Small intestine (tissue), 7 donors: ENCODE measurements at regions not wholly inside any gene's neighbourhood (a gene's known extent, or its start where the extent isn't known, plus 50 kb on each side); places are given as distances from the start of the nearest gene placed in this dataset.
"Not testable (repeated sequence)": the region's sequence is repeated elsewhere in the genome, so short reads cannot be mapped to it uniquely, and the experiment has no call there.

ENCODE experiments used
- DNase-seq, 2 donors: peaks; one replicate each; pipeline versions ENCODE4 v3.0.0 to v3.0.0-alpha.2; 2013
- FAIRE-seq: peaks from 2 replicates; lab custom pipeline; 2012; peaks lifted over from hg19 to GRCh38; lab: Jason Lieb, UNC
- H3K27ac ChIP-seq, 3 donors: one replicate each; pipeline ENCODE4 v1.5.1; 2013; ENCODE audit warnings: low read length in 2 of 3, mild to moderate bottlenecking in 2 of 3, control low read depth in 1 of 3, inconsistent platforms in 1 of 3, low read depth in 1 of 3, moderate library complexity in 1 of 3
- H3K27me3 ChIP-seq, 3 donors: one replicate each; pipeline ENCODE4 v1.6.1; 2013; ENCODE audit warnings: low read length in 3 of 3, inconsistent platforms in 1 of 3; ENCODE audit not compliant: control insufficient read depth in 3 of 3, insufficient read depth in 3 of 3
- H3K36me3 ChIP-seq, 3 donors: one replicate each; pipeline ENCODE4 v1.6.1; 2013; ENCODE audit warnings: low read length in 3 of 3, inconsistent platforms in 1 of 3, low read depth in 1 of 3, mild to moderate bottlenecking in 1 of 3, moderate library complexity in 1 of 3; ENCODE audit not compliant: control insufficient read depth in 3 of 3, insufficient read depth in 2 of 3
- H3K4me1 ChIP-seq, 3 donors: one replicate each; pipeline ENCODE4 v1.6.1; 2013; ENCODE audit warnings: low read length in 2 of 3, inconsistent platforms in 1 of 3, low read depth in 1 of 3, mild to moderate bottlenecking in 1 of 3, moderate library complexity in 1 of 3; ENCODE audit not compliant: control insufficient read depth in 3 of 3, insufficient read depth in 2 of 3
- H3K4me3 ChIP-seq, 3 donors: one replicate each; pipeline ENCODE4 v1.5.1; 2013; ENCODE audit warnings: low read length in 3 of 3, control low read depth in 1 of 3, inconsistent platforms in 1 of 3, low read depth in 1 of 3, mild to moderate bottlenecking in 1 of 3, moderate library complexity in 1 of 3
- H3K9me3 ChIP-seq, 2 donors: one replicate each; pipeline ENCODE4 v1.6.1; 2013; ENCODE audit warnings: low read depth in 1 of 2, low read length in 1 of 2; ENCODE audit not compliant: control insufficient read depth in 2 of 2, insufficient read depth in 1 of 2
- WGBS, 3 donors: extraction: QIAGEN DNeasy Blood & Tissue Kit; methylation state at CpG; one replicate each; pipeline ENCODE4 v1.1.7; 2013; 5-methylcytosine and 5-hydroxymethylcytosine counted together
- donor health status: healthy with polysubstance abuse.
- donor health status: control.
- donor health status: control.
- donor health status: Bipolar disorder and iron deficiency.
- donor health status: healthy.

GRCh38 chr3:77707281-77707680, 667.4 kb downstream of the ROBO2 start:
- H3K36me3 ChIP-seq = no peaks in the 10 kb centered on the region
- no peak overlapping the region for H3K27ac ChIP-seq
- H3K4me3 ChIP-seq = no peak overlapping the region
- DNase-seq (no peak), FAIRE-seq (no peak)
- no peaks in the 10 kb centered on the region for H3K27me3 ChIP-seq
- 63 to 72% (median 67%) methylated on average over 2 of the region's 2 CpGs for WGBS, 3 donors
- no peaks in the 10 kb centered on the region for H3K4me1 ChIP-seq
- H3K9me3 ChIP-seq = no peaks in the 10 kb centered on the region

DNA sequence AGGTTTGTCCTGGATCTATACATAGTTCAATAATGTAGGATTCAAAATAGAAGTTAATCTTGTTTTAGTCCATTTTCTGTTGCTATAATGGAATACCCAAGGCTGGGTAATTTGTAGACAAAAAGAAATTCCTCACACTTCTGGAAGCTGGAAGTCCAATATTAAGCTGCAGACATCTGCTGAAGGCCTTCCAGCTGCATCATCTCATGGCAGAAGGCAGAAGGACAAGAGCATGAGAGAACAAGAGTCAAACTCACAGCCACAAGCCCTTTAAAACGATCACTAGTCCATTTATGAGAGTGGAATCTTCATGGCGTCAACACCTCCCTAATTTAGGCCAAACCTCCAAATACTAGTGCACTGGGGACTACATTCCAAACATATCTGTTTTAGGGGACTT, 669.3 kb downstream of the ROBO2 start:
- Histone ChIP-seq H3K27me3 (no peaks in the 10 kb centered on the region), H3K36me3 (no peaks in the 10 kb centered on the region), H3K9me3 (no peaks in the 10 kb centered on the region), H3K4me3 (no peak overlapping the region), H3K27ac (no peak overlapping the region), H3K4me1 (no peaks in the 10 kb centered on the region)
- no peak for FAIRE-seq
- 65 to 77% (median 76%) methylated on average over 2 of the region's 2 CpGs for WGBS, 3 donors
- DNase-seq = no peak

- H3K9me3 ChIP-seq = peaks cover 0 to 2% of the 10 kb centered on the region in 2 donors
- H3K27me3 ChIP-seq = no peaks in the 10 kb centered on the region
- FAIRE-seq = no peak
- H3K4me1 ChIP-seq = no peaks in the 10 kb centered on the region
- H3K36me3 ChIP-seq = no peaks in the 10 kb centered on the region
- no peak overlapping the region for H3K27ac ChIP-seq
- no peak for DNase-seq
- H3K4me3 ChIP-seq = no peak overlapping the region
- 37 to 60% (median 55%) methylated on average over 2 of the region's 2 CpGs for WGBS, 3 donors
These were observed 678.4 kb downstream of the ROBO2 start for GRCh38 chr3:77718311-77718710.

- H3K36me3 ChIP-seq = no peaks in the 10 kb centered on the region
- no peaks in the 10 kb centered on the region for H3K27me3 ChIP-seq
- no peak overlapping the region for H3K4me3 ChIP-seq
- H3K4me1 ChIP-seq = no peaks in the 10 kb centered on the region
- H3K27ac ChIP-seq = no peak overlapping the region
- peaks cover 0 to 2% of the 10 kb centered on the region in 2 donors for H3K9me3 ChIP-seq
- DNase-seq (no peak), FAIRE-seq (no peak)
These were observed 680.6 kb downstream of the ROBO2 start for GRCh38 chr3:77720460-77720971.

- Histone ChIP-seq H3K9me3 (peaks cover 0 to 2% of the 10 kb centered on the region in 2 donors), H3K4me1 (no peaks in the 10 kb centered on the region), H3K4me3 (no peak overlapping the region), H3K27ac (no peak overlapping the region), H3K27me3 (no peaks in the 10 kb centered on the region), H3K36me3 (no peaks in the 10 kb centered on the region)
- no peak for FAIRE-seq
- 19 to 28% (median 19%) methylated on average over 1 of the region's 1 CpG for WGBS, 3 donors
- no peak for DNase-seq
These were observed 686.6 kb downstream of the ROBO2 start for GRCh38 chr3:77726517-77726916.

- H3K27me3 ChIP-seq = no peaks in the 10 kb centered on the region
- 96 to 98% (median 98%) methylated on average over 1 of the region's 1 CpG for WGBS, 3 donors
- H3K36me3 ChIP-seq = no peaks in the 10 kb centered on the region
- no peak overlapping the region for H3K4me3 ChIP-seq
- no peak for FAIRE-seq
- H3K4me1 ChIP-seq = no peaks in the 10 kb centered on the region
- no peak overlapping the region for H3K27ac ChIP-seq
- DNase-seq = no peak
- no peaks in the 10 kb centered on the region for H3K9me3 ChIP-seq
These were observed 706.1 kb downstream of the ROBO2 start for GRCh38 chr3:77746048-77746447.

DNA sequence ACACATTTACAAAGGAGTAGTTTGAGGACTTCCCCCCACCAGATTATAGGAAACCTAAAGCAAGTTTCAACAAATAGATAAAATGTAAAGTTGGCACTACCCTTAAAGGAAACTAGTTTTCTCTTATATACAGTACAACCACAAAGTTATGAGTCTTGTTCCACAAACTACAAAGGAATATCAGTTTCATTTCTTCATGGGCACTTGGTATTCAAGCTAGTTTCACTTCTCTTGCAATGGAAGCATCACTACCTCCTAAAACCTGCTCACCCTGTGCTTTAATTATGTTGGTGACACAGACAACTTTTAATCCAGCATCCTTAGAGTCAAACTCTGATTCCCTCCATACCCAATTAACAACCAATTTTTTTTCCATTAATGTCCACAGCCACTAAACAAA, 707.0 kb downstream of the ROBO2 start:
- Histone ChIP-seq H3K27me3 (no peaks in the 10 kb centered on the region), H3K4me3 (no peak overlapping the region), H3K27ac (no peak overlapping the region), H3K4me1 (no peaks in the 10 kb centered on the region), H3K9me3 (no peaks in the 10 kb centered on the region), H3K36me3 (no peaks in the 10 kb centered on the region)
- FAIRE-seq (no peak), DNase-seq (no peak)

- FAIRE-seq, H3K27ac ChIP-seq, H3K36me3 ChIP-seq, H3K9me3 ChIP-seq, H3K4me1 ChIP-seq, H3K27me3 ChIP-seq, DNase-seq, H3K4me3 ChIP-seq: not testable (repeated sequence)
- WGBS, 3 donors = 65 to 89% (median 67%) methylated on average over 6 of the region's 6 CpGs
These were observed 716.6 kb downstream of the ROBO2 start for GRCh38 chr3:77756397-77756975.

GRCh38 chr3:77772459-77772858, 732.6 kb downstream of the ROBO2 start:
- FAIRE-seq (no peak), DNase-seq (no peak)
- Histone ChIP-seq H3K27ac (no peak overlapping the region), H3K4me3 (no peak overlapping the region), H3K4me1 (no peaks in the 10 kb centered on the region), H3K9me3 (peaks cover 0 to 2% of the 10 kb centered on the region in 2 donors), H3K36me3 (no peaks in the 10 kb centered on the region), H3K27me3 (no peaks in the 10 kb centered on the region)
- 52 to 81% (median 80%) methylated on average over 1 of the region's 1 CpG for WGBS, 3 donors
